SU-DHL-6 (cell line): ENCODE measurements at regions not wholly inside any gene's neighbourhood (a gene's known extent, or its start where the extent isn't known, plus 50 kb on each side); places are given as distances from the start of the nearest gene placed in this dataset.

Experiments used
- H2AFZ ChIP-seq: fragments of 200-600 bp; sonication (generic); 2 replicates; pipeline ENCODE4 v1.6.1; 2014; ENCODE audit warnings: low read depth, mild to moderate bottlenecking, moderate library complexity, mixed read lengths, antibody characterized with exemption, low read length; ENCODE audit not compliant: severe bottlenecking
- H3F3A ChIP-seq: fragments of 200-600 bp; shearing (Covaris generic); 2 replicates; pipeline ENCODE4 v1.6.0; 2016; ENCODE audit warnings: antibody characterized with exemption, mild to moderate bottlenecking; ENCODE audit not compliant: insufficient read depth
- H3K27ac ChIP-seq: fragments of 200-600 bp; sonication (generic); 2 replicates; pipeline ENCODE4 v1.5.1; 2016; ENCODE audit warnings: low read depth, mild to moderate bottlenecking, low read length, moderate library complexity, mixed read lengths
- H3K27me3 ChIP-seq: fragments of 200-600 bp; sonication (generic), shearing (Covaris generic); 2 replicates; pipeline ENCODE4 v1.6.0; 2014; ENCODE audit warnings: mild to moderate bottlenecking, low read length
- H3K36me3 ChIP-seq: fragments of 200-600 bp; sonication (generic); 2 replicates; pipeline ENCODE4 v1.6.1; 2014; ENCODE audit warnings: mild to moderate bottlenecking, low read length, mixed read lengths
- H3K4me2 ChIP-seq: fragments of 300-600, 200-600 bp; shearing (Covaris generic), sonication (generic); 2 replicates; pipeline ENCODE4 v1.6.0; 2014; ENCODE audit warnings: low read length, low read depth, mild to moderate bottlenecking; ENCODE audit not compliant: poor library complexity, severe bottlenecking
- H3K4me3 ChIP-seq: fragments of 200-600 bp; sonication (generic); 2 replicates; pipeline ENCODE4 v1.5.1; 2014; ENCODE audit warnings: antibody characterized with exemption, low read length, mild to moderate bottlenecking, mixed read lengths; ENCODE audit not compliant: insufficient read depth, poor library complexity, severe bottlenecking
- H3K79me2 ChIP-seq: fragments of 200-600 bp; sonication (generic); 2 replicates; pipeline ENCODE4 v1.6.1; 2014; ENCODE audit warnings: mild to moderate bottlenecking, low read length, moderate library complexity; ENCODE audit not compliant: insufficient read depth
- H3K9ac ChIP-seq: fragments of 200-600 bp; sonication (generic); 2 replicates; pipeline ENCODE4 v1.7.0; 2014; ENCODE audit warnings: mild to moderate bottlenecking, low read length
- H3K9me2 ChIP-seq: fragments of 200-600 bp; sonication (generic); replicated peaks from 2 replicates; pipeline ENCODE4 v1.6.1; 2014; ENCODE audit warnings: low read length; ENCODE audit not compliant: insufficient read depth
- H3K9me3 ChIP-seq: fragments of 200-600 bp; sonication (generic); 2 replicates; pipeline ENCODE4 v1.6.1; 2014; ENCODE audit warnings: low read length, mixed read lengths; ENCODE audit not compliant: insufficient read depth
- H4K20me1 ChIP-seq: fragments of 200-600 bp; sonication (generic); 2 replicates; pipeline ENCODE4 v1.6.1; 2014; ENCODE audit warnings: low read depth, mild to moderate bottlenecking, antibody characterized with exemption, low read length, moderate library complexity, mixed read lengths
- EZH2phosphoT487 ChIP-seq: fragments of 200-600 bp; sonication (generic), shearing (Covaris generic); conservative IDR thresholded peaks from 2 replicates; pipeline ENCODE4 v1.6.1; 2018; ENCODE audit warnings: mild to moderate bottlenecking, antibody characterized with exemption, low read length, moderate library complexity, mixed read lengths
- TF ChIP-seq, protein P1 (sequence below): fragments of 200-600 bp; sonication (generic); IDR thresholded peaks from one replicate; pipeline ENCODE4 v1.5.1; 2017; ENCODE audit warnings: antibody characterized with exemption, mild to moderate bottlenecking, low read length, moderate library complexity; ENCODE audit not compliant: insufficient read depth, poor library complexity, severe bottlenecking

DNA sequence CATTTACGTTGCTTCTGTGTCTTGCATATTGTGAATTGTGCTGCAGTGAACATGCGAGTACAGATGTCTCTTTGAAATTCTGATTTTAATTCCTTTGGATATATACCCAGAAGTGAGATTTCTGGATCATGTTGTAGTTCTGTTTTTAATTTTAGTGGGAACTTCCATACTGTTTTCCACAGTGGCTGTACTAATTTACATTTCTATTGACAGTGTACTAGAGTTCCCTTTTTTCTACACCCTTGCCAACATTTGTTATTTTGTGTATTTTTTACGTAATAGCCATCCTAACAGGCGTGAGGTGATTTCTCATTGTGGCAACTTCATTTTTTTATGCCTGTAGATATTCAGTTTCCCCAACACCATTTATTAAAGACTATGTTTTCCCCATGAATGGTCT is 144.7 kb upstream of the INHBA start:
- no peak for TF ChIP-seq EZH2phosphoT487
- TF ChIP-seq, protein P1, sequence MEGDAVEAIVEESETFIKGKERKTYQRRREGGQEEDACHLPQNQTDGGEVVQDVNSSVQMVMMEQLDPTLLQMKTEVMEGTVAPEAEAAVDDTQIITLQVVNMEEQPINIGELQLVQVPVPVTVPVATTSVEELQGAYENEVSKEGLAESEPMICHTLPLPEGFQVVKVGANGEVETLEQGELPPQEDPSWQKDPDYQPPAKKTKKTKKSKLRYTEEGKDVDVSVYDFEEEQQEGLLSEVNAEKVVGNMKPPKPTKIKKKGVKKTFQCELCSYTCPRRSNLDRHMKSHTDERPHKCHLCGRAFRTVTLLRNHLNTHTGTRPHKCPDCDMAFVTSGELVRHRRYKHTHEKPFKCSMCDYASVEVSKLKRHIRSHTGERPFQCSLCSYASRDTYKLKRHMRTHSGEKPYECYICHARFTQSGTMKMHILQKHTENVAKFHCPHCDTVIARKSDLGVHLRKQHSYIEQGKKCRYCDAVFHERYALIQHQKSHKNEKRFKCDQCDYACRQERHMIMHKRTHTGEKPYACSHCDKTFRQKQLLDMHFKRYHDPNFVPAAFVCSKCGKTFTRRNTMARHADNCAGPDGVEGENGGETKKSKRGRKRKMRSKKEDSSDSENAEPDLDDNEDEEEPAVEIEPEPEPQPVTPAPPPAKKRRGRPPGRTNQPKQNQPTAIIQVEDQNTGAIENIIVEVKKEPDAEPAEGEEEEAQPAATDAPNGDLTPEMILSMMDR = no peak
- H4K20me1 ChIP-seq = no peaks in the 10 kb centered on the region
- no peak overlapping the region for H3K4me3 ChIP-seq
- no peak overlapping the region for H2AFZ ChIP-seq
- no peaks in the 10 kb centered on the region for H3K79me2 ChIP-seq
- no peak overlapping the region for H3K27ac ChIP-seq
- H3K9me3 ChIP-seq = no peaks in the 10 kb centered on the region
- no peak overlapping the region for H3K9ac ChIP-seq
- no peaks in the 10 kb centered on the region for H3K36me3 ChIP-seq
- H3K27me3 ChIP-seq = no peaks in the 10 kb centered on the region
- no peaks in the 10 kb centered on the region for H3K9me2 ChIP-seq
- no peaks in the 10 kb centered on the region for H3F3A ChIP-seq
- H3K4me2 ChIP-seq = no peak overlapping the region

GRCh38 chr7:41847151-41847550 is 144.3 kb upstream of the INHBA start:
- Histone ChIP-seq H3K9me3 (no peaks in the 10 kb centered on the region), H3K79me2 (no peaks in the 10 kb centered on the region), H3F3A (no peaks in the 10 kb centered on the region), H3K9ac (no peak overlapping the region), H3K4me3 (no peak overlapping the region), H4K20me1 (no peaks in the 10 kb centered on the region), H3K27ac (no peak overlapping the region), H3K36me3 (no peaks in the 10 kb centered on the region), H2AFZ (no peak overlapping the region), H3K27me3 (no peaks in the 10 kb centered on the region), H3K9me2 (no peaks in the 10 kb centered on the region), H3K4me2 (no peak overlapping the region)
- TF ChIP-seq, protein P1 = no peak
- TF ChIP-seq EZH2phosphoT487 = no peak

DNA sequence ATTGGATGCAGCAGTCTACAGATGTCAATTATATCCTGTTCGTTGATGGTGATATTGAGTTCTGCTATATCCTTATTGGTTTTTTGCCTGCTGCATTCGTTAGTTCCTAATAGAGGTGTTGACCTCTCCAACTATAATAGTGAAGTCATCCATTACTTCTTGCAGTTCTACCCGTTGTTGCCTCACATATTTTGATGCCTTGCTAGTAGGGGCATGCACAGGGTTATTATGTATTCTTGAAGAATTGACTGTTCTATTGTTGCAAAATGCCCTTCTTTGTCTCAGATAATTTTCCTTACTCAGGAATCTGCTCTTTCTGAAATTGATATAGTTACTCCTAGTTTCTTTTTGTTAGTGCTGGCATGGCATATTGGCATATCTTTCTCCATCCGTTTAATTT is 140.1 kb upstream of the INHBA start:
- Histone ChIP-seq H3K9ac (no peak overlapping the region), H3K36me3 (no peaks in the 10 kb centered on the region), H3K27ac (no peak overlapping the region), H3F3A (no peaks in the 10 kb centered on the region), H2AFZ (no peak overlapping the region), H3K9me2 (no peaks in the 10 kb centered on the region), H3K4me2 (no peak overlapping the region), H4K20me1 (no peaks in the 10 kb centered on the region), H3K27me3 (no peaks in the 10 kb centered on the region), H3K4me3 (no peak overlapping the region), H3K9me3 (no peaks in the 10 kb centered on the region), H3K79me2 (no peaks in the 10 kb centered on the region)
- TF ChIP-seq EZH2phosphoT487 = no peak
- TF ChIP-seq, protein P1 = no peak

GRCh38 chr7:41837916-41838315 is 135.0 kb upstream of the INHBA start:
- Histone ChIP-seq H4K20me1 (no peaks in the 10 kb centered on the region), H3K36me3 (no peaks in the 10 kb centered on the region), H3K9ac (no peak overlapping the region), H3K4me2 (no peak overlapping the region), H3K27ac (no peak overlapping the region), H3K27me3 (no peaks in the 10 kb centered on the region), H3K9me3 (no peaks in the 10 kb centered on the region), H3K9me2 (no peaks in the 10 kb centered on the region), H3F3A (no peaks in the 10 kb centered on the region), H3K4me3 (no peak overlapping the region), H3K79me2 (no peaks in the 10 kb centered on the region), H2AFZ (no peak overlapping the region)
- TF ChIP-seq, protein P1 = no peak
- no peak for TF ChIP-seq EZH2phosphoT487
